ENCODE measurements at regions not wholly inside any gene's neighbourhood (a gene's known extent, or its start where the extent isn't known, plus 50 kb on each side); places are given as distances from the start of the nearest gene placed in this dataset.

DNA sequence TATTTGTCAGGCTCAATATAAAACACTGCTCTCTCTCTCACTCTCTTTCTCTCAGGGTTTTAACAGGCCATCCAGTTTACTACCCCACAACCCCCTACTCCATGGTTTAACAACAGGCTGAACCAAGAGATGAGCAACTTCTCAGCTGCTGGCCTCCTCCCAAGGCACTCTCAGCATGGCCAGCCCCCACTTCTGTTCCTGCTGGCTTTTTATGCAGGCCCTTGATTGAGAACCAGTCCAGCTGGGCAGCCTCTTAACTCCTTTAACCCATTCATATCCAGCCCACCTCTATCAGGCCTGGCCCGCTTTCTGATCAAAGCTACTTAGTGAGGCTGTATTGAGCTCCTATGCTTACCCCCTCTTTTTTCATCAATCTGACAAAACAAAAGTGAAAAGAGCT lies 346.8 kb upstream of the POU3F2 start:
- DNase-seq, result no peak
- no peak overlapping the region for H3K4me3 ChIP-seq (ENCODE audit: low read length)
- H3K27ac ChIP-seq (ENCODE audit: low read length), result no peak overlapping the region
- no peaks in the 10 kb centered on the region for H3K9me3 ChIP-seq (ENCODE audit: control insufficient read depth, insufficient read depth, low read length)
- ATAC-seq, result no peak
- no peaks in the 10 kb centered on the region for H3K36me3 Mint-ChIP-seq
- H3K9me3 Mint-ChIP-seq, result peaks cover 10 to 11% of the 10 kb centered on the region in 2 donors
- H3K27me3 ChIP-seq (ENCODE audit: control insufficient read depth, insufficient read depth, low read length), result no peaks in the 10 kb centered on the region
- H3K4me1 ChIP-seq (ENCODE audit: control insufficient read depth, insufficient read depth, low read length), result no peaks in the 10 kb centered on the region
- no peak overlapping the region for H3K27ac Mint-ChIP-seq
- H3K36me3 ChIP-seq (ENCODE audit: control insufficient read depth, insufficient read depth, low read length), result no peaks in the 10 kb centered on the region
- no peak overlapping the region for H3K4me3 Mint-ChIP-seq
- H3K27me3 Mint-ChIP-seq (ENCODE audit: low read depth in 2 of 2), result no peaks in the 10 kb centered on the region
- no peaks in the 10 kb centered on the region for H3K4me1 Mint-ChIP-seq
- TF ChIP-seq, protein P1, sequence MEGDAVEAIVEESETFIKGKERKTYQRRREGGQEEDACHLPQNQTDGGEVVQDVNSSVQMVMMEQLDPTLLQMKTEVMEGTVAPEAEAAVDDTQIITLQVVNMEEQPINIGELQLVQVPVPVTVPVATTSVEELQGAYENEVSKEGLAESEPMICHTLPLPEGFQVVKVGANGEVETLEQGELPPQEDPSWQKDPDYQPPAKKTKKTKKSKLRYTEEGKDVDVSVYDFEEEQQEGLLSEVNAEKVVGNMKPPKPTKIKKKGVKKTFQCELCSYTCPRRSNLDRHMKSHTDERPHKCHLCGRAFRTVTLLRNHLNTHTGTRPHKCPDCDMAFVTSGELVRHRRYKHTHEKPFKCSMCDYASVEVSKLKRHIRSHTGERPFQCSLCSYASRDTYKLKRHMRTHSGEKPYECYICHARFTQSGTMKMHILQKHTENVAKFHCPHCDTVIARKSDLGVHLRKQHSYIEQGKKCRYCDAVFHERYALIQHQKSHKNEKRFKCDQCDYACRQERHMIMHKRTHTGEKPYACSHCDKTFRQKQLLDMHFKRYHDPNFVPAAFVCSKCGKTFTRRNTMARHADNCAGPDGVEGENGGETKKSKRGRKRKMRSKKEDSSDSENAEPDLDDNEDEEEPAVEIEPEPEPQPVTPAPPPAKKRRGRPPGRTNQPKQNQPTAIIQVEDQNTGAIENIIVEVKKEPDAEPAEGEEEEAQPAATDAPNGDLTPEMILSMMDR (IDR thresholded peaks at IDR 0.05), result no peak
- WGBS (ENCODE audit: insufficient coverage), result 0% methylated on average over 1 of the region's 1 CpG
- intact Hi-C loops (cut with micrococcal nuclease), result no loop called here

DNA sequence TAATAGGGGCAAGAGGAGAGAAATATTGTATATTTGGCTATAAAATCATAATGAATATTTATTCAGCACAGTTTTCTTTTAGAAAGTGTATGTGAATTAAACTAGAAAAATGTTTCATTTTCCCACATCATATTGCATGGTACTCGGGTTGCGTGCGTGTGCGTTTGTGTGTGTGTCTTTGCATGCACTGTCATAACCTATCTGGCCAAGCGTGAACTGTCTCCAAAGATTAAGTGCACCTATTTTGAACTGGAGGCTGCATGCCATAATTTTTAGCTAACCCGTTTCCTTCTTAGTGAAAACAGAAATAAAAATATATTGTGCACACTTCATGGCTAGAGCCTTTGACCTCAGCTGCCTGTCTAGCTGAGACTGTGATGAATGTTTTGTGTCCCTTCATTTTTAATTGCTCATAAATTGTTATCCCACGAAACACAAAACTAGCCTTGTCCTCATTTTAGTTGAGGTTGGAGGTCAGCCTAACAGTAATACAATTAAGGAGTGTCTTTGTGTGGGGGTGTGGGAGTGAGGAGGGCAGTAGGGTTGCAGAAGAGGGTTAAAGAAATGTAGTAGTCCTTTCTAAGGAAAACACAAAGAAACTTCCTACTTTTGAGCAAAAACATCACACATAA lies 336.1 kb upstream of the POU3F2 start:
- H3K9me3 ChIP-seq (ENCODE audit: control insufficient read depth, insufficient read depth, low read length), result no peaks in the 10 kb centered on the region
- H3K4me1 Mint-ChIP-seq, result no peaks in the 10 kb centered on the region
- H3K27me3 ChIP-seq (ENCODE audit: control insufficient read depth, insufficient read depth, low read length), result no peaks in the 10 kb centered on the region
- 83% methylated on average over 6 of the region's 7 CpGs for WGBS (ENCODE audit: insufficient coverage)
- H3K36me3 Mint-ChIP-seq, result no peaks in the 10 kb centered on the region
- H3K9me3 Mint-ChIP-seq, result peaks cover 0 to 2% of the 10 kb centered on the region in 2 donors
- no peak overlapping the region for H3K27ac ChIP-seq (ENCODE audit: low read length)
- no peak overlapping the region for H3K27ac Mint-ChIP-seq
- no peak for ATAC-seq
- no peaks in the 10 kb centered on the region for H3K27me3 Mint-ChIP-seq (ENCODE audit: low read depth in 2 of 2)
- no peaks in the 10 kb centered on the region for H3K36me3 ChIP-seq (ENCODE audit: control insufficient read depth, insufficient read depth, low read length)
- no peak overlapping the region for H3K4me3 Mint-ChIP-seq
- no peaks in the 10 kb centered on the region for H3K4me1 ChIP-seq (ENCODE audit: control insufficient read depth, insufficient read depth, low read length)
- H3K4me3 ChIP-seq (ENCODE audit: low read length), result no peak overlapping the region
- TF ChIP-seq, protein P1 (IDR thresholded peaks at IDR 0.05), result no peak
- no peak for DNase-seq
- intact Hi-C loops (cut with micrococcal nuclease), result no loop called here

DNA sequence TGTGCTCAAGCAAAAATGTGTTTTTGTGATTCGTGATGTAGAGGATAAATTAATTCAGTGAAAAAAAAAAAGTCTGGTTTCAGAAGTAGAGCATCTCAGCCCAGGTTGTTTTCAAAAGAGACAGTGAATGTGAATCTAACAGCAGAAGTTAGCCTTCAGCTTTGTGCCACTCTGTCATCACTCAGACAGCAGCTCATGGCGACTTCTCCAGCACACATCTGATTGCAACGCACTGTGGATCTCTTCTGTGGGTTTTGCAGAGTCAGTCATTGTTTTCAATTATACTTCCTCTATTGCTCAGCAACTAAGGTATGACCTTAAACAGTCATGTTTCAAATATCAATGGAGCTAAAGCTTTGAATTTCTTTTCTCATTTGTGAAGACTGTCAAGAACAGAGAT lies 335.5 kb upstream of the POU3F2 start:
- H3K9me3 ChIP-seq (ENCODE audit: control insufficient read depth, insufficient read depth, low read length), result no peaks in the 10 kb centered on the region
- DNase-seq (no peak), ATAC-seq (no peak)
- H3K36me3 ChIP-seq (ENCODE audit: control insufficient read depth, insufficient read depth, low read length), result no peaks in the 10 kb centered on the region
- Mint-ChIP-seq H3K4me3 (no peak overlapping the region), H3K36me3 (no peaks in the 10 kb centered on the region), H3K9me3 (peaks cover 0 to 3% of the 10 kb centered on the region in 2 donors), H3K4me1 (no peaks in the 10 kb centered on the region), H3K27ac (no peak overlapping the region), H3K27me3 (ENCODE audit: low read depth in 2 of 2) (no peaks in the 10 kb centered on the region)
- H3K4me3 ChIP-seq (ENCODE audit: low read length), result no peak overlapping the region
- H3K4me1 ChIP-seq (ENCODE audit: control insufficient read depth, insufficient read depth, low read length), result no peaks in the 10 kb centered on the region
- 4% methylated on average over 3 of the region's 3 CpGs for WGBS (ENCODE audit: insufficient coverage)
- no peak overlapping the region for H3K27ac ChIP-seq (ENCODE audit: low read length)
- H3K27me3 ChIP-seq (ENCODE audit: control insufficient read depth, insufficient read depth, low read length), result no peaks in the 10 kb centered on the region
- intact Hi-C loops (cut with micrococcal nuclease), result no loop called here
- TF ChIP-seq, protein P1 (IDR thresholded peaks at IDR 0.05), result no peak

DNA sequence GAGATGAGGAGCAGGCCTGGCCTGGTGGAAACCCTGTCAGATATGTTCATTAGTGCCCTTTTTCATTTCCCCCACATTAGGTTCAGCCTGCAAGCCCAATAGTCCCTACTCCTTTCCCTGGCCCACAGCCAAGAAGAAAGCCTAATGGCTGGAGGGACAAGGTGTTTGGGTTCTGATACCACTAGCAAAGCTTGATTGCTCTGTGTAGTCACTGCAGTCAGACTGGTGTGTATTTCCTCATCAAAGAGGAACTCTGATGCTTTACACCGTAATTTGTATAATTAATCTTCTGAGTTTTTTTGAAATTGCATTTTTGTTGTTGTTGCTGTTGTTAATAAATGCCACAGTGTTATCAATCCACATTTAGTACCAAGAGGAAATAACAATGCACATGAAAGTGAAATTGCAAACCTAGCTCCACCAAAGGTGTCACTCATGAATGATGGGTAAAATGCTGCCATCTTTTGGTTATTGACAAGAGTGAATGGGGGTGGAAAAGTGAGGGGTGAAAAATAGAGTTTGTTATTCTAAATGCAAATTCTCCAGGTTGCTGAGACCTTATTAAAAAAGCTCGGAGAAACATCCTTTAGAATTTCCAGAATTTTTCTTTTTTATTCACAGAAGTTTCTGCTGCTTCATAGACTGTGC lies 320.2 kb upstream of the POU3F2 start:
- Histone ChIP-seq H3K36me3 (ENCODE audit: control insufficient read depth, insufficient read depth, low read length) (no peaks in the 10 kb centered on the region), H3K9me3 (ENCODE audit: control insufficient read depth, insufficient read depth, low read length) (no peaks in the 10 kb centered on the region), H3K27me3 (ENCODE audit: control insufficient read depth, insufficient read depth, low read length) (no peaks in the 10 kb centered on the region), H3K4me3 (ENCODE audit: low read length) (no peak overlapping the region), H3K27ac (ENCODE audit: low read length) (no peak overlapping the region), H3K4me1 (ENCODE audit: control insufficient read depth, insufficient read depth, low read length) (no peaks in the 10 kb centered on the region)
- no peaks in the 10 kb centered on the region for H3K4me1 Mint-ChIP-seq
- H3K27ac Mint-ChIP-seq, result no peak overlapping the region
- H3K4me3 Mint-ChIP-seq, result no peak overlapping the region
- TF ChIP-seq, protein P1 (IDR thresholded peaks at IDR 0.05), result no peak
- no peak for DNase-seq
- H3K27me3 Mint-ChIP-seq (ENCODE audit: low read depth in 2 of 2), result no peaks in the 10 kb centered on the region
- no peak for ATAC-seq
- H3K36me3 Mint-ChIP-seq, result no peaks in the 10 kb centered on the region
- WGBS (ENCODE audit: insufficient coverage), result 63% methylated on average over 1 of the region's 2 CpGs
- H3K9me3 Mint-ChIP-seq, result peaks cover 8 to 9% of the 10 kb centered on the region in 2 donors
- intact Hi-C loops (cut with micrococcal nuclease), result no loop called here

All from natural killer cell (primary cell).